Retinal pigment epithelial cell (primary cell): ENCODE measurements at regions not wholly inside any gene's neighbourhood (a gene's known extent, or its start where the extent isn't known, plus 50 kb on each side); places are given as distances from the start of the nearest gene placed in this dataset.
"Not testable (repeated sequence)": the region's sequence is repeated elsewhere in the genome, so short reads cannot be mapped to it uniquely, and the experiment has no call there.

ENCODE experiments used
- DNase-seq: peaks from one replicate; pipeline ENCODE4 v3.0.0-alpha.2; 2010; ENCODE audit warnings: low read depth
- H3K4me3 ChIP-seq: 2 replicates; pipeline ENCODE4 v1.5.1; 2011; ENCODE audit warnings: mild to moderate bottlenecking, low read length, control low read depth, moderate library complexity
- CTCF ChIP-seq: conservative IDR thresholded peaks from 2 replicates; pipeline ENCODE4 v1.5.1; 2011; ENCODE audit warnings: low read depth, low read length, control low read depth, inconsistent platforms

GRCh38 chr2:187180529-187180928 lies 267.5 kb downstream of the CALCRL start:
- DNase-seq, result no peak
- H3K4me3 ChIP-seq, result no peak overlapping the region
- no peak for TF ChIP-seq CTCF

- DNase-seq, H3K4me3 ChIP-seq: not testable (repeated sequence)
These were observed 269.2 kb downstream of the CALCRL start for GRCh38 chr2:187178876-187179275.

- no peak for TF ChIP-seq CTCF
These were observed 270.8 kb downstream of the CALCRL start for GRCh38 chr2:187177253-187177652.

GRCh38 chr2:187174582-187174981 lies 273.5 kb downstream of the CALCRL start:
- DNase-seq, result no peak
- peak; percentile 40 for TF ChIP-seq CTCF
- H3K4me3 ChIP-seq, result no peak overlapping the region

More at GRCh38 chr2:187177253-187177652, 270.8 kb downstream of the CALCRL start:
- H3K4me3 ChIP-seq, result no peak overlapping the region
- DNase-seq, result no peak

GRCh38 chr2:187171318-187171717 lies 276.7 kb downstream of the CALCRL start:
- DNase-seq, result no peak
- no peak overlapping the region for H3K4me3 ChIP-seq
- no peak for TF ChIP-seq CTCF

GRCh38 chr2:187169864-187170263 lies 278.2 kb downstream of the CALCRL start:
- DNase-seq, result no peak
- H3K4me3 ChIP-seq, result no peak overlapping the region
- TF ChIP-seq CTCF, result no peak

GRCh38 chr2:187168720-187169713 lies 279.0 kb downstream of the CALCRL start:
- no peak for DNase-seq
- no peak for TF ChIP-seq CTCF
- H3K4me3 ChIP-seq, result no peak overlapping the region
